ENCODE measurements at regions not wholly inside any gene's neighbourhood (a gene's known extent, or its start where the extent isn't known, plus 50 kb on each side); places are given as distances from the start of the nearest gene placed in this dataset.

GRCh38 chr9:96038914-96039313, 163.4 kb downstream of the ERCC6L2 start:
- TF ChIP-seq CTCF (IDR thresholded peaks at IDR 0.05; ENCODE audit: low read depth, low read length, poor library complexity, severe bottlenecking) (no peak), EZH2phosphoT487 (IDR thresholded peaks at IDR 0.05; ENCODE audit: borderline replicate concordance, low read length) (no peak)

Data from DOHH2 (cell line).